ENCODE measurements at regions not wholly inside any gene's neighbourhood (a gene's known extent, or its start where the extent isn't known, plus 50 kb on each side); places are given as distances from the start of the nearest gene placed in this dataset.

GRCh38 chr5:145157841-145158240, 677.3 kb downstream of the PRELID2 start:
- in situ Hi-C loops (cut with HindIII; ENCODE audit: low pct_unique_long_range_greater_than_20kb, low sequenced_read_pairs): no loop called here
- H3K4me1 ChIP-seq (ENCODE audit: control insufficient read depth, insufficient read depth, low read length): no peaks in the 10 kb centered on the region
- H3K27ac ChIP-seq (ENCODE audit: low read length): no peak overlapping the region
- no peak for TF ChIP-seq CTCF (IDR thresholded peaks at IDR 0.05)
- no peak for TF ChIP-seq SIN3A (IDR thresholded peaks at IDR 0.05; ENCODE audit: borderline replicate concordance, insufficient read depth, low read depth, low read length)
- TF ChIP-seq TCF7L2 (IDR thresholded peaks at IDR 0.05; ENCODE audit: low read depth, low read length): no peak
- TF ChIP-seq POLR2AphosphoS5 (IDR thresholded peaks at IDR 0.05; ENCODE audit: low read depth, low read length): no peak
- no peak for TF ChIP-seq REST (IDR thresholded peaks at IDR 0.05; ENCODE audit: insufficient read depth in 1 of 2, low read depth in 2 of 2, low read length in 1 of 2)
- intact Hi-C loops (cut with micrococcal nuclease; ENCODE audit: unreplicated experiment): no loop called here
- CTCF ChIA-PET: no interaction called here
- DNase-seq (ENCODE audit: low read depth, low spot score): no peak
- H3K9me3 ChIP-seq (ENCODE audit: control insufficient read depth, insufficient read depth, low read depth, low read length): no peaks in the 10 kb centered on the region
- ATAC-seq: no peak
- POLR2A ChIA-PET: no interaction called here
- no peaks in the 10 kb centered on the region for H3K27me3 ChIP-seq (ENCODE audit: control insufficient read depth, insufficient read depth, low read length)
- H3K4me3 ChIP-seq (ENCODE audit: low read depth in 2 of 2, low read length in 2 of 2): no peak overlapping the region
- H3K36me3 ChIP-seq (ENCODE audit: control insufficient read depth, insufficient read depth, low read length): no peaks in the 10 kb centered on the region
- BruUV-seq (replicated peaks): no TSS peak

- ATAC-seq: no peak
- no TSS peak for BruUV-seq (replicated peaks)
- H3K4me3 ChIP-seq (ENCODE audit: low read depth in 2 of 2, low read length in 2 of 2): no peak overlapping the region
- no peaks in the 10 kb centered on the region for H3K27me3 ChIP-seq (ENCODE audit: control insufficient read depth, insufficient read depth, low read length)
- TF ChIP-seq REST (IDR thresholded peaks at IDR 0.05; ENCODE audit: insufficient read depth in 1 of 2, low read depth in 2 of 2, low read length in 1 of 2) (no peak), CTCF (IDR thresholded peaks at IDR 0.05) (no peak), POLR2AphosphoS5 (IDR thresholded peaks at IDR 0.05; ENCODE audit: low read depth, low read length) (no peak), TCF7L2 (IDR thresholded peaks at IDR 0.05; ENCODE audit: low read depth, low read length) (no peak), SIN3A (IDR thresholded peaks at IDR 0.05; ENCODE audit: borderline replicate concordance, insufficient read depth, low read depth, low read length) (no peak)
- no peak overlapping the region for H3K27ac ChIP-seq (ENCODE audit: low read length)
- no peaks in the 10 kb centered on the region for H3K4me1 ChIP-seq (ENCODE audit: control insufficient read depth, insufficient read depth, low read length)
- intact Hi-C loops (cut with micrococcal nuclease; ENCODE audit: unreplicated experiment): no loop called here
- no peaks in the 10 kb centered on the region for H3K36me3 ChIP-seq (ENCODE audit: control insufficient read depth, insufficient read depth, low read length)
- CTCF ChIA-PET: no interaction called here
- POLR2A ChIA-PET: no interaction called here
- DNase-seq (ENCODE audit: low read depth, low spot score): no peak
- no peaks in the 10 kb centered on the region for H3K9me3 ChIP-seq (ENCODE audit: control insufficient read depth, insufficient read depth, low read depth, low read length)
- in situ Hi-C loops (cut with HindIII; ENCODE audit: low pct_unique_long_range_greater_than_20kb, low sequenced_read_pairs): no loop called here
Observed at GRCh38 chr5:145141534-145141933, 693.6 kb downstream of the PRELID2 start.
